K562 (cell line): ENCODE measurements at regions not wholly inside any gene's neighbourhood (a gene's known extent, or its start where the extent isn't known, plus 50 kb on each side); places are given as distances from the start of the nearest gene placed in this dataset.

Experiments
- ATAC-seq: fragments of 200-7000 bp; cut with Tn5 transposase; 3 replicates; pipeline ENCODE4 v1.9.1; 2020; ENCODE audit warnings: moderate library complexity
- BruUV-seq: library from RNA; stranded (reverse); fragments of 400-500 nt; replicated peaks from 2 replicates; lab custom pipeline; 2021; lab: Mats Ljungman, UMichigan
- CTCF ChIA-PET: fragments of 300-600 bp; formaldehyde crosslinking; extraction: SDS; loops from one replicate; lab custom pipeline; 2021; ENCODE audit warnings: low intra/inter-chr PET ratio; lab: Yijun Ruan, JAX
- POLR2A ChIA-PET: fragments of 300-600, 350-650 bp; sonication (Branson Sonifier 250); formaldehyde crosslinking; extraction: SDS; loops from one replicate; lab custom pipeline; 2021; ENCODE audit warnings: antibody characterized with exemption, inconsistent platforms; lab: Yijun Ruan, JAX
- DNase-seq, 4 experiments: peaks; one replicate each; pipeline versions ENCODE4 v3.0.0 to v3.0.0-alpha.2; 2011 to 2018; ENCODE audit warnings: low spot score in 3 of 4, mixed read lengths in 3 of 4; ENCODE audit errors: extremely low read depth in 1 of 4
- FAIRE-seq: peaks from 2 replicates; lab custom pipeline; 2011; peaks lifted over from hg19 to GRCh38; lab: Jason Lieb, UNC
- H2AFZ ChIP-seq: 2 replicates; pipeline ENCODE4 v1.6.0; 2011; ENCODE audit warnings: low read depth, low read length, control low read depth, inconsistent platforms
- H3K27ac ChIP-seq: fragments of 200-600 bp; 3 replicates; pipeline ENCODE4 v1.8.0; 2011; ENCODE audit warnings: low read depth, mild to moderate bottlenecking, control low read depth, inconsistent platforms, low read length, moderate library complexity, mixed read lengths; ENCODE audit errors: extremely low read depth
- H3K27me3 ChIP-seq, 2 experiments: fragments of 300-600 bp in 1 of 2; 2 replicates in 1 of 2; 3 replicates in 1 of 2; pipeline versions ENCODE4 v1.6.0 to v1.8.0; 2011; ENCODE audit warnings: inconsistent platforms in 2 of 2, low read length in 2 of 2, mild to moderate bottlenecking in 1 of 2, mixed read lengths in 1 of 2, moderate library complexity in 1 of 2; ENCODE audit not compliant: control insufficient read depth in 2 of 2, insufficient read depth in 2 of 2
- H3K36me3 ChIP-seq: fragments of 300-600 bp; 3 replicates; pipeline ENCODE4 v1.8.0; 2011; ENCODE audit warnings: mild to moderate bottlenecking, low read length, inconsistent platforms; ENCODE audit not compliant: control insufficient read depth, insufficient read depth
- H3K4me1 ChIP-seq, 2 experiments: fragments of 200-600 bp in 1 of 2; replicated peaks in 1 of 2; 2 replicates in 1 of 2; 3 replicates in 1 of 2; pipeline versions ENCODE4 v1.5.1 to v1.8.0; 2011; ENCODE audit warnings: inconsistent platforms in 2 of 2, low read length in 2 of 2, mild to moderate bottlenecking in 1 of 2, mixed read lengths in 1 of 2, moderate library complexity in 1 of 2; ENCODE audit not compliant: control insufficient read depth in 2 of 2, insufficient read depth in 2 of 2
- H3K4me2 ChIP-seq: 2 replicates; pipeline ENCODE4 v1.6.1; 2011; ENCODE audit warnings: low read length, control low read depth, inconsistent platforms, mixed read lengths; ENCODE audit not compliant: insufficient read depth
- H3K4me3 ChIP-seq: fragments of 200-600 bp; sonication (generic), shearing (Covaris generic); 2 replicates; pipeline ENCODE4 v1.5.1; 2016; ENCODE audit warnings: control low read depth, inconsistent platforms
- H3K79me2 ChIP-seq: fragments of 200-600 bp; 3 replicates; pipeline ENCODE4 v1.8.0; 2011; ENCODE audit warnings: low read length, inconsistent platforms; ENCODE audit not compliant: control insufficient read depth, insufficient read depth
- H3K9ac ChIP-seq, 2 experiments: 2 replicates each; pipeline versions ENCODE4 v1.6.0 to v1.6.1; 2011; ENCODE audit warnings: low read depth in 2 of 2, low read length in 2 of 2, control low read depth in 1 of 2, inconsistent platforms in 1 of 2, mild to moderate bottlenecking in 1 of 2, mixed read lengths in 1 of 2; ENCODE audit not compliant: insufficient read depth in 1 of 2
- H3K9me1 ChIP-seq: one replicate; pipeline ENCODE4 v1.6.0; 2011; ENCODE audit warnings: inconsistent platforms, mild to moderate bottlenecking, low read length, moderate library complexity; ENCODE audit not compliant: control insufficient read depth, insufficient read depth
- H3K9me3 ChIP-seq: replicated peaks from 2 replicates; pipeline ENCODE4 v1.5.1; 2011; ENCODE audit warnings: low read depth, low read length, inconsistent platforms; ENCODE audit not compliant: control insufficient read depth, insufficient read depth
- H4K20me1 ChIP-seq: replicated peaks from 2 replicates; pipeline ENCODE4 v1.6.1; 2011; ENCODE audit warnings: low read length, inconsistent platforms, mixed read lengths; ENCODE audit not compliant: control insufficient read depth, insufficient read depth
- HLTF ChIP-seq: fragments of 450-650 bp; IDR thresholded peaks from 2 replicates; pipeline ENCODE4 v1.6.1; 2016
- HMG20B ChIP-seq: fragments of 250-450 bp; sonication (Bioruptor Pico); IDR thresholded peaks from 2 replicates; pipeline ENCODE4 v1.5.0; 2021; ENCODE audit warnings: mild to moderate bottlenecking
- HOXB6 ChIP-seq: fragments of 250-450 bp; sonication (Bioruptor Pico); IDR thresholded peaks from 2 replicates; pipeline ENCODE4 v1.5.1; 2022; ENCODE audit warnings: mild to moderate bottlenecking, borderline replicate concordance
- SNAPC5 ChIP-seq: fragments of 250-450 bp; sonication (Bioruptor Pico); IDR thresholded peaks from 2 replicates; pipeline ENCODE4 v1.8.0; 2021; ENCODE audit warnings: moderate library complexity, mild to moderate bottlenecking, inconsistent platforms
- ZBTB8A ChIP-seq: fragments of 450-650 bp; IDR thresholded peaks from 2 replicates; pipeline ENCODE4 v1.6.1; 2018; ENCODE audit warnings: mild to moderate bottlenecking, moderate library complexity; ENCODE audit not compliant: partially characterized antibody
- ZFP30 ChIP-seq: fragments of 250-450 bp; sonication (Bioruptor Pico); IDR thresholded peaks from 2 replicates; pipeline ENCODE4 v1.8.0; 2022; ENCODE audit warnings: moderate library complexity, mild to moderate bottlenecking, inconsistent platforms, borderline replicate concordance
- ZNF232 ChIP-seq: sonication (generic); formaldehyde crosslinking; IDR thresholded peaks from 2 replicates; pipeline ENCODE4 v1.8.0; 2022; ENCODE audit warnings: mild to moderate bottlenecking, missing genetic modification reagents
- ZNF445 ChIP-seq: fragments of 250-450 bp; sonication (Bioruptor Pico); IDR thresholded peaks from 2 replicates; pipeline ENCODE4 v1.4.0; 2020; ENCODE audit warnings: low read depth, mild to moderate bottlenecking, moderate library complexity
- ZNF589 ChIP-seq: fragments of 200-800 bp; sonication (Bioruptor generic); IDR thresholded peaks from 2 replicates; pipeline ENCODE4 v1.6.1; 2016; ENCODE audit warnings: low read depth, missing genetic modification characterization, missing compliant biosample characterization
- ZNF699 ChIP-seq: fragments of 250-450 bp; sonication (Bioruptor Pico); IDR thresholded peaks from 2 replicates; pipeline ENCODE4 v1.8.0; 2021; ENCODE audit warnings: mild to moderate bottlenecking, moderate library complexity; ENCODE audit not compliant: insufficient replicate concordance
- WGBS: fragments of 100-300 bp; shearing (Covaris generic); methylation state at CpG from one replicate; pipeline ENCODE4 v1.1.6; 2016; ENCODE audit warnings: low coverage, mixed read lengths; ENCODE audit not compliant: insufficient coverage; ENCODE audit errors: missing lambda C conversion rate; 5-methylcytosine and 5-hydroxymethylcytosine counted together
- in situ Hi-C: fragments of 300-500 bp; cut with MboI; formaldehyde crosslinking; loops from 4 replicates; pipeline ENCODE4 v1.15.0; 2018; ENCODE audit warnings: inconsistent platforms, mixed read lengths
- intact Hi-C: fragments of 100-400 bp; cut with micrococcal nuclease; formaldehyde crosslinking; loops from 2 replicates; pipeline ENCODE4 v1.14.2; 2022

GRCh38 chr5:167934551-167934971, 356.9 kb upstream of the WWC1 start:
- H3K4me2 ChIP-seq, result no peak overlapping the region
- BruUV-seq, result no TSS peak
- H3K79me2 ChIP-seq, result no peaks in the 10 kb centered on the region
- FAIRE-seq, result no peak
- intact Hi-C loops (no loop called here), in situ Hi-C loops (no loop called here)
- no peak for TF ChIP-seq ZNF589 (CRISPR knock-in tag)
- TF ChIP-seq SNAPC5 (CRISPR knock-in tag), result no peak
- no peak for TF ChIP-seq ZFP30 (CRISPR knock-in tag)
- TF ChIP-seq HLTF, result no peak
- no peak for TF ChIP-seq ZNF699 (CRISPR knock-in tag)
- TF ChIP-seq ZNF445 (CRISPR knock-in tag), result no peak
- TF ChIP-seq HOXB6 (CRISPR knock-in tag), result no peak
- no peak for TF ChIP-seq ZBTB8A
- no peak for TF ChIP-seq ZNF232 (CRISPR knock-in tag)
- no peak for TF ChIP-seq HMG20B (CRISPR knock-in tag)
- no peaks in the 10 kb centered on the region for H3K9me1 ChIP-seq
- no peak for ATAC-seq
- H3K27ac ChIP-seq, result no peak overlapping the region
- no peak overlapping the region for H3K9ac ChIP-seq
- H3K36me3 ChIP-seq, result no peaks in the 10 kb centered on the region
- ChIA-PET POLR2A (no interaction called here), CTCF (no interaction called here)
- DNase-seq, result no peak
- H3K4me1 ChIP-seq, result no peaks in the 10 kb centered on the region
- no peak overlapping the region for H2AFZ ChIP-seq
- H4K20me1 ChIP-seq, result no peaks in the 10 kb centered on the region
- H3K27me3 ChIP-seq, result no peaks in the 10 kb centered on the region
- H3K4me3 ChIP-seq, result no peak overlapping the region
- H3K9me3 ChIP-seq, result no peaks in the 10 kb centered on the region
- WGBS, result 0% methylated on average over 15 of the region's 15 CpGs
